GM23338 (cell line): ENCODE measurements at regions not wholly inside any gene's neighbourhood (a gene's known extent, or its start where the extent isn't known, plus 50 kb on each side); places are given as distances from the start of the nearest gene placed in this dataset.

Experiments
- ATAC-seq: fragments of 200-7000 bp; cut with Tn5 transposase; 3 replicates; pipeline ENCODE4 v1.9.1; 2020
- DNase-seq: peaks from one replicate; pipeline ENCODE4 v3.0.0-alpha.2; 2015; ENCODE audit warnings: low spot score
- H2AFZ ChIP-seq: fragments of 200-600 bp; sonication (generic); 2 replicates; pipeline ENCODE4 v1.8.0; 2016; ENCODE audit warnings: antibody characterized with exemption, mild to moderate bottlenecking, moderate library complexity
- H3F3A ChIP-seq: fragments of 200-600 bp; sonication (generic); replicated peaks from 2 replicates; pipeline ENCODE4 v1.8.0; 2017; ENCODE audit warnings: antibody characterized with exemption, mixed run types, low read depth
- H3K27ac ChIP-seq: fragments of 200-600 bp; sonication (generic); 2 replicates; pipeline ENCODE4 v1.6.1; 2016; ENCODE audit warnings: low read depth
- H3K27me3 ChIP-seq: fragments of 200-600 bp; sonication (generic); 2 replicates; pipeline ENCODE4 v1.8.0; 2016; ENCODE audit warnings: mild to moderate bottlenecking, mixed run types, moderate library complexity; ENCODE audit not compliant: insufficient read depth
- H3K36me3 ChIP-seq: fragments of 200-600 bp; sonication (generic); 2 replicates; pipeline ENCODE4 v1.8.0; 2016; ENCODE audit warnings: mild to moderate bottlenecking; ENCODE audit not compliant: insufficient read depth
- H3K4me1 ChIP-seq: fragments of 200-600 bp; sonication (generic); 2 replicates; pipeline ENCODE4 v1.8.0; 2016; ENCODE audit warnings: mild to moderate bottlenecking, moderate library complexity; ENCODE audit not compliant: insufficient read depth
- H3K4me2 ChIP-seq: fragments of 200-600 bp; sonication (generic); 2 replicates; pipeline ENCODE4 v1.7.1; 2017; ENCODE audit warnings: mixed run types
- H3K4me3 ChIP-seq: fragments of 200-600 bp; sonication (generic); 2 replicates; pipeline ENCODE4 v1.6.1; 2016; ENCODE audit warnings: mixed run types
- H3K79me2 ChIP-seq: fragments of 200-600 bp; sonication (generic); replicated peaks from 2 replicates; pipeline ENCODE4 v1.8.0; 2017; ENCODE audit warnings: mild to moderate bottlenecking; ENCODE audit not compliant: insufficient read depth
- H3K9me2 ChIP-seq: fragments of 200-600 bp; sonication (generic); 2 replicates; pipeline ENCODE4 v1.8.0; 2017; ENCODE audit not compliant: insufficient read depth
- H4K20me1 ChIP-seq: fragments of 200-600 bp; sonication (generic); replicated peaks from 2 replicates; pipeline ENCODE4 v1.8.0; 2017; ENCODE audit warnings: mild to moderate bottlenecking; ENCODE audit not compliant: insufficient read depth
- H3K27ac Mint-ChIP-seq: 2 replicates; pipeline ENCODE4 v1.8.0; 2020; ENCODE audit warnings: inconsistent platforms, mild to moderate bottlenecking, moderate library complexity, mixed read lengths
- H3K27me3 Mint-ChIP-seq: 3 replicates; pipeline ENCODE4 v1.8.0; 2022; ENCODE audit warnings: low read depth, mild to moderate bottlenecking, moderate library complexity, mixed read lengths, inconsistent platforms; ENCODE audit not compliant: insufficient read depth, poor library complexity
- H3K36me3 Mint-ChIP-seq: 3 replicates; pipeline ENCODE4 v1.8.0; 2021; ENCODE audit warnings: low read depth, mild to moderate bottlenecking, inconsistent platforms, moderate library complexity, mixed read lengths
- H3K4me1 Mint-ChIP-seq: 3 replicates; pipeline ENCODE4 v1.8.0; 2020; ENCODE audit warnings: mild to moderate bottlenecking, inconsistent platforms, mixed read lengths
- H3K4me3 Mint-ChIP-seq: 3 replicates; pipeline ENCODE4 v1.8.0; 2021; ENCODE audit warnings: moderate library complexity, mild to moderate bottlenecking, inconsistent platforms, mixed read lengths
- H3K9me3 Mint-ChIP-seq: 3 replicates; pipeline ENCODE4 v1.8.0; 2020; ENCODE audit warnings: moderate library complexity, mild to moderate bottlenecking, inconsistent platforms, mixed read lengths
- CTCF ChIP-seq, 2 experiments: fragments of 200-600 bp in 1 of 2; sonication (generic) in 1 of 2; conservative IDR thresholded peaks; 2 replicates each; pipeline versions ENCODE4 v1.5.1 to v1.6.1; 2016 to 2017; ENCODE audit warnings: antibody characterized with exemption in 2 of 2, low read depth in 2 of 2, mild to moderate bottlenecking in 2 of 2, moderate library complexity in 1 of 2
- ETS1 ChIP-seq: IDR thresholded peaks from 2 replicates; pipeline ENCODE4 v1.6.1; 2016; ENCODE audit warnings: antibody characterized with exemption
- EZH2 ChIP-seq: fragments of 200-600 bp; sonication (generic); IDR thresholded peaks from one replicate; pipeline ENCODE4 v1.8.0; 2017; ENCODE audit warnings: antibody characterized with exemption, mild to moderate bottlenecking, low read depth; ENCODE audit not compliant: unreplicated experiment
- EZH2phosphoT487 ChIP-seq: fragments of 200-600 bp; sonication (generic); IDR thresholded peaks from one replicate; pipeline ENCODE4 v1.8.1; 2018; ENCODE audit warnings: antibody characterized with exemption; ENCODE audit not compliant: unreplicated experiment
- JUNB ChIP-seq: IDR thresholded peaks from one replicate; pipeline ENCODE4 v1.6.1; 2016; ENCODE audit warnings: antibody characterized with exemption; ENCODE audit not compliant: unreplicated experiment
- NANOG ChIP-seq: IDR thresholded peaks from 2 replicates; pipeline ENCODE4 v1.6.1; 2016; ENCODE audit warnings: antibody characterized with exemption, borderline replicate concordance
- STAT1 ChIP-seq: IDR thresholded peaks from one replicate; pipeline ENCODE4 v1.6.1; 2016; ENCODE audit warnings: antibody characterized with exemption; ENCODE audit not compliant: unreplicated experiment
- ZNF114 ChIP-seq: fragments of 250-450 bp; sonication (Bioruptor Pico); IDR thresholded peaks from 2 replicates; pipeline ENCODE4 v1.5.0; 2020; ENCODE audit warnings: mild to moderate bottlenecking, moderate library complexity
- ZNF462 ChIP-seq: fragments of 250-450 bp; sonication (Bioruptor Pico); IDR thresholded peaks from 2 replicates; pipeline ENCODE4 v1.5.0; 2020; ENCODE audit warnings: mild to moderate bottlenecking, moderate library complexity

GRCh38 chr2:240223631-240224030 is 83.2 kb upstream of the OTOS start:
- DNase-seq (no peak), ATAC-seq (no peak)
- Mint-ChIP-seq H3K27me3 (peaks cover 3% of the 10 kb centered on the region), H3K9me3 (peaks cover 20% of the 10 kb centered on the region), H3K27ac (no peak overlapping the region), H3K36me3 (peaks cover 6% of the 10 kb centered on the region; the same call in 2 of the 3 replicates), H3K4me1 (peaks cover 3% of the 10 kb centered on the region; the same call in 1 of the 3 replicates), H3K4me3 (no peak overlapping the region)
- H3K4me2 ChIP-seq = no peak overlapping the region
- H2AFZ ChIP-seq = no peak overlapping the region
- H4K20me1 ChIP-seq = no peaks in the 10 kb centered on the region
- H3K36me3 ChIP-seq = no peaks in the 10 kb centered on the region
- no peaks in the 10 kb centered on the region for H3K27me3 ChIP-seq
- H3K9me2 ChIP-seq = no peaks in the 10 kb centered on the region
- H3K27ac ChIP-seq = no peak overlapping the region
- no peaks in the 10 kb centered on the region for H3F3A ChIP-seq
- H3K4me1 ChIP-seq = no peaks in the 10 kb centered on the region
- no peaks in the 10 kb centered on the region for H3K79me2 ChIP-seq
- no peak overlapping the region for H3K4me3 ChIP-seq
- no peak for TF ChIP-seq ZNF462 (CRISPR knock-in tag)

GRCh38 chr2:240224676-240225075 is 84.2 kb upstream of the OTOS start:
- Mint-ChIP-seq H3K4me3 (no peak overlapping the region), H3K36me3 (peaks cover 10% of the 10 kb centered on the region), H3K9me3 (peaks cover 31% of the 10 kb centered on the region), H3K27me3 (peaks cover 2% of the 10 kb centered on the region), H3K27ac (no peak overlapping the region), H3K4me1 (peaks cover 3% of the 10 kb centered on the region; the same call in 1 of the 3 replicates)
- no peak for ATAC-seq
- no peak overlapping the region for H3K27ac ChIP-seq
- H2AFZ ChIP-seq = no peak overlapping the region
- no peak overlapping the region for H3K4me3 ChIP-seq
- H3K4me1 ChIP-seq = no peaks in the 10 kb centered on the region
- no peak for DNase-seq
- no peak overlapping the region for H3K4me2 ChIP-seq
- H3K9me2 ChIP-seq = no peaks in the 10 kb centered on the region
- no peaks in the 10 kb centered on the region for H4K20me1 ChIP-seq
- no peaks in the 10 kb centered on the region for H3F3A ChIP-seq
- H3K79me2 ChIP-seq = no peaks in the 10 kb centered on the region
- H3K36me3 ChIP-seq = no peaks in the 10 kb centered on the region
- no peaks in the 10 kb centered on the region for H3K27me3 ChIP-seq
- no peak for TF ChIP-seq EZH2
- no peak for TF ChIP-seq ZNF114 (CRISPR knock-in tag)
- TF ChIP-seq ETS1 = no peak
- TF ChIP-seq JUNB = no peak
- TF ChIP-seq NANOG = no peak
- no peak for TF ChIP-seq EZH2phosphoT487
- no peak for TF ChIP-seq STAT1
- TF ChIP-seq CTCF (conservative IDR thresholded peaks at IDR 0.05; ENCODE audit: low read depth in 2 of 2) = no peak
